GM19463 (cell line): ENCODE measurements at regions not wholly inside any gene's neighbourhood (a gene's known extent, or its start where the extent isn't known, plus 50 kb on each side); places are given as distances from the start of the nearest gene placed in this dataset.
A peak's percentile ranks its signal among the peaks of the same experiment; 100 is the strongest.

Experiments
- ATAC-seq: cut with Tn5 transposase; IDR thresholded peaks from one replicate; pipeline ENCODE4 v1.9.1; 2021; ENCODE audit warnings: mild to moderate bottlenecking, moderate library complexity; ENCODE audit not compliant: unreplicated experiment

DNA sequence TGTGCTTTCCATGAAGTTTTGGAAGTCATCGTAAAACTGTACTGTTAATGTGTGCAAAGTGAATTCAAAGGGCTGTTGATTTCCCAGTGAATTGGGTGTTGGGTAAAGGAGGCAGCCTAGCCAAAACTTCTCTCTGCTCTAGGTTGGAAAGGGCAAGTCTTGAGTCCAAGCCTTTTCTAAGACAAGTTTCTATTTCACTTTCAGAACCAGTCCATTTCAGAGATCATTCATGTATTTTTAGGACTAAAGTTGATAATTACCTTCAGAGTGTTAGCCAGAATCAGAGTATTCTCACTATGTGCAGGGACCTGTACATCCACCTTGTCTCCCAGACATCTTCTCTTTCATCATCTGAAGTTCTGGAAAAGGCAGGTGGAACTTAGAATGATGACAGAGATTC is 636.1 kb upstream of the KLHL29 start:
- ATAC-seq, result peak; percentile 70

DNA sequence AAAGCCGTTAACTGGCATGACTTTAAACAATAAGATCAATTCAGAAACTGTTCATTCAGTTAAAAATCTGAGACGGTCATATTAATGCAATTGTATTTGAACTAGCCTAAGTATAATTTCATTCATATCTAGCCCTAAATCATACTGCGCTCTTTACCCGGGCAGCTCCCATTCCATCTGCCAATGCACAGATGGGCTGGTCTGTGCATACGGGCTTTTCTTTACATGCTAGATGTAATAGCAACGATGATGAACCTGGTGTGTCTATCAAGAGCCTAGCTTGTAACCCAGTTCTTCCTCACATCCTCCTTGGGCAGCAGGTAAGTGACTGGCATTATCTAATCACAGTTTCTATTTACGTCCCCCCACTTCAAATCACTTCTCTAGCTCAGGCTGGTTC is 631.5 kb upstream of the KLHL29 start:
- ATAC-seq, result no peak

GRCh38 chr2:22756276-22757043 is 628.5 kb upstream of the KLHL29 start:
- ATAC-seq, result no peak

GRCh38 chr2:22769497-22769896 is 615.5 kb upstream of the KLHL29 start:
- no peak for ATAC-seq

DNA sequence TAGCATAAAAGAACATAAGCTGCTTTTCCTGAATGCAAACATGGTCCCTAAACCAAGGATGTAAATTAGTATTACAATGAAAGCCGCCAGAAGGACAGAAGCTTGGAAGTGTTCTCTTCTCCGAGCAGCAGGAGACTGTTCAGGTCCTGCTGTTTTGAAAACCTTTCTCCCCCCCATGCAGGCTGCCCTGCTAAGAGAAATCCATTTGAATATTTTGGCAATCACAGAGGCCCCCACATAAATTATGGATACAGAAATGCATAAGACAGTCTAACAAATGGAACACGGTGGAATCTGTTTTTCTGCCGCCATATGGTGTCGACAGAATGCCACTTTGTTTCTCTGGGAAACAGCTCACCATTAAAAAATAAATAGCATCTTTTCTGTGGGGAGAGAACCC is 600.4 kb upstream of the KLHL29 start:
- no peak for ATAC-seq

GRCh38 chr2:22786817-22787216 is 598.2 kb upstream of the KLHL29 start:
- ATAC-seq, result no peak

DNA sequence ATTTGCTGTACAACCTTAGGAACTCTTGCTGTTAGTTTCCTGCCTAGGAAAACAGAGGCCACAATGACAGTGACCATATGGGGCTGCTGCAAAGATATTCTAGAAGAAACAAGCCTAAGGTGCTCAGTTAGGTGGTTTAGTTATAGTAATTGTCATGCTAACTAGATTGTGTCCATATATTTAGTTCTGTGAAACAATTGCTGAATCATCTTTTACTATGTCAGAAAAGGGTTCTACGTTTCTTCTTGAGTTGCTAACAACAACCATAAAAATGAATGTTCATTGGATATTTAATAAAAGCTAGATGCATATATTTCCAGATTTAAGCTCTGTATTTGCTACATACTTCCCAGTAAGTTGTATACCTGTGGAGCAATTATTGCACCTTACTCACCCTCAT is 597.2 kb upstream of the KLHL29 start:
- ATAC-seq, result no peak

DNA sequence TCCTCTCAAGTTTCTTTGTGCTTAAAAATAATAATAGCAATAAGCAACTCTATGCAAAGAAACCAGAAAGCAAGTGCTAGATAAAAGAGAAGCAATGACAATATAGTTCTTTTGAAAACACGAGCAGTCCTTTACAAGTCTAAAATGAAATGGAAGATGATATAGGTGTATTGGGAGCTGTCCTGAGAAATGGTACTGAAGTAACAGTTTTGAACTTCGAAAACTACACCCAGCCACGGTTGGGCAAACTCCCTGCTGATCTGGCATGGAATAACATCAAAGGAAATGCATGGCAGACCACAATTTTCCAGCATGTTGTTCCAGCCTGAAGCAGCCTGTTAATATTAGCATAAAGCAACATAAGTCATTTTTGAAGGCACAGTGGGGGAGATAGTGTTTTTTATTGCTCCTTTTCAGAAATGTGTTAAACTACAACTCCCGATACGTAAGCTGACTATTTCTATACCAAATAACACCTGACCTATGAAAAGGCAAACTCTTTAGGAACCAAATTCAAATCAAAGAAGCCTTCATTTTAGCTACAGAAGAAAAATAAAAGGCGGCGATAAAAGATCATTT is 596.1 kb upstream of the KLHL29 start:
- ATAC-seq, result no peak

DNA sequence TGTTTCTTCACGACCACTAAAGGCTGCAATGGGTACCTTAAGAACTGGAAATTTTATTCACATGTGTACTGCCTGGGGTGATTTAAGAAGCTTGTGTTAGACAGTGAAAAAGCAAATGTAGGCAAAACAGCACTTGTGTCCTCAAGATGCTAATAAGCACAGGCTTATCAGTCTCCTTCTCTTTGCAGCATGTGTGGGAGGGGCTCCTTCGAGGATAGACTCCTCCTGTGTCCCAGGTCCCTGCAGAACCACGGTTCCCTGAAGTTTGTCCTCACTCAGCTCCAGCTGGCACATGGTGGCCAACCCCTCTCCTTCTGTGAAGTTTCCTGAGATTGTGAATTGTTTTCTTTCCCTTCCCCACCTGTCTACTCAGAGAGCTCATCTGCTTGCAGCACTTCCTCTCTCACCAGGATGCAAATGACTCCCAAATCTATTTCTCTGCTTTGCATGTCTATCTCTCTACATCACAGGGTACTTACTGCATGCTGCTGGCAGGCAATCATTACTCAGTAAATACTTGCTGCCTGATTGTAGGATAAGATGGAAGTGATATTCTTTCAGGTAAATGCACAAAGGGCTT is 589.6 kb upstream of the KLHL29 start:
- no peak for ATAC-seq

DNA sequence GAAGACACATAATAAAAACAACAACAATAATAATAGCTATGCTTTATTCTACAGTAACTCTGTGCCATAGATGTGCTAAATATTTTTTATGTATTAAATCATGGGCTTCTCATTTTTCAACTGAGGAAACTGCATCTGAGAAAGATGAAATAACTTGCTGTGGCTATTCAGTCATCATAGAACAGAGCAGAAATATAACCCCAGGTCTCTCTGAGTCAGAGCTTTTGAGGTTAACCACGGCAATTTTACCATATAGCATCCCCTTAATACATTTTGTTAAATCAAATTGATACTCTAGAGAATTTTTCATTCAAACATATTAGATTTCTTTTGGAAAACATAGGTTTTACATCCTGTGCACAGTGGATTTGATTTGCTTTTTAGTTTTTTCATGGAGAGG is 586.6 kb upstream of the KLHL29 start:
- ATAC-seq, result no peak

GRCh38 chr2:22800412-22800811 is 584.6 kb upstream of the KLHL29 start:
- no peak for ATAC-seq

DNA sequence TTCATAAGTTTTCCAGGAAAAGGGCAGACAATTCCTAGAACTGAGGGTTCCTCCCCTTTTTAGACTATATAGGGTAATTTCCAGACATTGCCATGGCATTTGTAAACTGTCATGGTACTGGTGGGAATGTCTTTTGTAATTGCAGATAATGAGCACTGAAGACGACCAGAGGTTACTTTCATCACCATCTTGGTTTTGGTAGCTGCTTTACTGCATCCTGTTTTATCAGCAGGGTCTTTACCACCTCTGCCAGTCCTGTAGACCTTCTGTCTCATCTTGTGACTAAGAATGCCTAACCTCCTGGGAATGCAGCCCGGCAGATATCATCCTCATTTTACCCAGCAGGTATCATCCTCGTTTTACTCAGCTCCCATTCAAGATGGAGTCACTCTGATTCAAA is 583.9 kb upstream of the KLHL29 start:
- no peak for ATAC-seq

GRCh38 chr2:22801970-22802369 is 583.0 kb upstream of the KLHL29 start:
- ATAC-seq, result no peak

DNA sequence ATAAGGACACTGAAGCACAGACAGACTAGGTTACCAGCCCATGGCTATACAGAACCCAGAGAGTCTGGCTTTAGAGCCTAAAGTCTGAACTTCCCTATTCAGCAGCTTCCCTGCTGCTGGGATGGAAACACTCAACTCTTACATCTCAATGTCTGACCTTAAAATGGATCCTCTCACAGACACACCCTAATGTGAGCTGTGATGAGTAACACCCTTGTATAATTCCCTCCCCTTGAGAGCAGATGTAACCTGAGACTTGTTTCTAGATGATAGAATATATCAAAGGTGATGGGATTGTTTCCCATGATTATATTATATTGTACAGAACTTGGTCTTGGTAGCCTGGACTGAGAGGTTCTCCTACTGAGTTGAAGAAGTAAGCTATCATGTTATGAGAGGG is 577.1 kb upstream of the KLHL29 start:
- ATAC-seq, result no peak

GRCh38 chr2:22810602-22811001 is 574.4 kb upstream of the KLHL29 start:
- no peak for ATAC-seq

DNA sequence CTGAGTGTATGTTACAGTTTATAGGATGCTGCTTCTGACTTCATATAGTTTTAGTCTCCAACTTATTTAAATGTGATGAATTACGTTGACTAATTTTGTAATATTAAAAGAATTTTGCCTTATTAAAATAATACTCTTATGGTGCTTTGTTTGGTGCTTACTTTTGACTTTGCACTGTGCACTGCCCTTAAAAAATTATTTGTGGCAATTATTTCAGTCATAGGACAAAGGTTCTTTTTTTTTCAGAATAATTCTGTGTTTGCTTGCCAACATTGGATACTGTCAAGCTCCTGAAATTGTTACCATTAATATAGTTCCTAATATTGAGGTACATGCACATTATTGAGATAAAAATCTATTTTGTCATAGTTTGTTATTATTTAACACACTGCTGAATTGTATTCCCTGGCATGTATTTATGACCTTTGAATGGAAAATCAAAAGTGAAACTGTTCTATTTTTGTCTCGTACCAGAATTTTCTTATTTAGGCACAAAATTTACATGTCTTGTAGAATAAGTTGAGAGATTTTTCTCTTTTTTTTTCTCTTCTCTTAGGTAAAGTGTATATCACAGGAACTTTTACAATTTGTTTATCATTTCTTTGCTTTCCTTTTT is 572.8 kb upstream of the KLHL29 start:
- no peak for ATAC-seq

DNA sequence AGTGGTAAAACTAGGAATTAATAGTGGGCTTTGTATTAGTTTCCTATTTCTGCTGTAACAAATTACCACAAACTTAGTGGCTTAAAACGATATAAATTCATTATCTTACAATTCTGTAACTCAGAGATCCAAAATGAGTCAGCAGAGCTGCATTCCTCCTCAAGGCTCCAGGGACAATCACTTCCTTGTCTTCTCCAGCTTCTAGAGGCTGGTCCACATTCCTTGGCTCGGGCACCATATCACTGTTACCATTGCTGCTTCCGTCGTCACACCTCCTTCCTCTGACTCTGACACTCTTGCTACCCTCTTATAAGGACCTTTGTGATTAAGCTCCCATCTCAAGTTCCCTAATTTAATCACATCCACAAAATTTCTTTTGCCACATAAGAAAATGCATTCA is 567.8 kb upstream of the KLHL29 start:
- ATAC-seq, result no peak

DNA sequence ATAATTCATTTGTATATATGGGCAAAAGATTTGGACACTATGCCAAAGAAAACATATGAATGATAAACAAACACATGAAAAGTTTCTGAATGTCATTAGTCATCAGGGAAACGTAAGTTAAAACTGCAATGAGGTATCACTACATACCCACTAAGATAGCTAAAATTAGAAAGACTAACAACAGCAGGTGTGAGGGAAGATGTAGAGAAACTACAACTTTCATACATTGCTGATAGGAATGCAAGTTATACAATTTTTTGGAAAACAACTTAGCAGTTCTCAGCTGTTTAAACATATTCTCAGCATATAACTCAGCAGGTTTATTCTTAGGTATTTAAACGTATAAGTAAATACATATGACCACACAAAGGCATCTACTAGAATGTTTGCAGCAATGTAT is 563.5 kb upstream of the KLHL29 start:
- no peak for ATAC-seq

DNA sequence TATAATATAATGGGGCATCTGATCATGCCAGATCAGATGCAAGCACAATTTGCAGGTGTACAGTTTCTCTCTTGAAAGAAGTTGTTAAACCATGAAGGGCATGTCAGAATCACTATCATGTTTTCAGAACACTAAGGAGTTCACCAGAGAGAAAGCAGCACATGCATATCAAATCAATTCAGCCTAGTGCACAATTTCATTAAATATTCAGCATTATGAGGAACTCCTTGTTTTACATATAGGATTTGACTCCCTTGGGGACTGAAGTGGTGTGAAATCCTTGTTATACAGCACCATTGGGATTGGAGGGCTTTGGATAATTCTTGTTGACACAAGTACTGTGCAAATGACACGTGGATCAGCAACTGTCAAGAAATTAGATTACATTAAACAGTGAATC is 562.1 kb upstream of the KLHL29 start:
- no peak for ATAC-seq

DNA sequence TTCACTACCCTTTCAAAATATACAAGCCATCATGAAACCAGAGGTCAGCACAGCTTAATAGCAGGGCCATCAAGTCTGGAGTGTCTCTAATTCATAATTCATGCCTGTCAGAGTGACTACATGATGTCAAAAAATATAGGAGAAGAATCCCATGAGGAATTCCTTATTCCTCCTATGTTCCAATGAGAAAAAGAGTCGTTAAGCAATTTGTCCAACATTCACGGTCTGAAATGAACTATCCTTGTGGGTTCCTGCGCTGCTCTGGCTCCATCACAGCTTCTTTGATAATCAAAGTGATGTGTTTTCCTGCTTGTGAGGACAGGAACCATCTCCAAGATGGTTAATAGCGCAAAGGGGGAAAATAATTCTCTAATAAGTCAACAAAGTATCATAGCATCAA is 560.4 kb upstream of the KLHL29 start:
- no peak for ATAC-seq

- ATAC-seq, result no peak
Observed at GRCh38 chr2:22826703-22827102, 558.3 kb upstream of the KLHL29 start.

- no peak for ATAC-seq
Observed at GRCh38 chr2:22829791-22830190, 555.2 kb upstream of the KLHL29 start.
